ENCODE measurements at regions not wholly inside any gene's neighbourhood (a gene's known extent, or its start where the extent isn't known, plus 50 kb on each side); places are given as distances from the start of the nearest gene placed in this dataset.

DNA sequence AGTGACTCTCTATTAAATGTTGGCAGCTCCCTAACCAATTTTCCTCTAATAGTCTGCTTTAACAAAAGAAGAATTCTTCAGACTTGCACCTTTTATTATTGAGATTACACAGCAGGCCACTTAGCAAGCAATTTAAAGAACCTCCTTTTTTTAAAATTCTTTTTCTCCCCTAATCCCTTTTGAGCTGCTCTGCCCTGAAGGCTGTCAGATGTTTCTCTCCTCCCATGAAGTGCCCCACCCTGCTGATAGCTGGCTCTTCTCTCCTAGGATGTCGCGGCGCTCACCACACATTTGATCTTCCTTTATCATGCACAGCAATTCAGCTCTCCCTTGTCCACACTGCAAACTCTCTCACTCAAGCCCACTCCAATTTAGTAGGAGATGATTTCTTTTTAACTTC, 1471.1 kb upstream of the ACO1 start:
- intact Hi-C loops (cut with DNase I) = loop anchor here in 1 of 10 donors (10.0 kb wide), 1 partner anchor 59 kb away; no protein-coding TSS in a partner anchor

GRCh38 chr9:30915451-30915850, 1469.0 kb upstream of the ACO1 start:
- Histone ChIP-seq H3K36me3 (no peaks in the 10 kb centered on the region), H3K9me3 (no peaks in the 10 kb centered on the region), H3K27me3 (no peaks in the 10 kb centered on the region), H3K27ac (no peak overlapping the region), H3K4me1 (no peaks in the 10 kb centered on the region), H3K4me3 (no peak overlapping the region)
- intact Hi-C loops (cut with DNase I) = loop anchor here in 1 of 10 donors (10.0 kb wide), 1 partner anchor 61 kb away; no protein-coding TSS in a partner anchor
- ATAC-seq (no peak), DNase-seq (no peak)
- TF ChIP-seq, protein P1, sequence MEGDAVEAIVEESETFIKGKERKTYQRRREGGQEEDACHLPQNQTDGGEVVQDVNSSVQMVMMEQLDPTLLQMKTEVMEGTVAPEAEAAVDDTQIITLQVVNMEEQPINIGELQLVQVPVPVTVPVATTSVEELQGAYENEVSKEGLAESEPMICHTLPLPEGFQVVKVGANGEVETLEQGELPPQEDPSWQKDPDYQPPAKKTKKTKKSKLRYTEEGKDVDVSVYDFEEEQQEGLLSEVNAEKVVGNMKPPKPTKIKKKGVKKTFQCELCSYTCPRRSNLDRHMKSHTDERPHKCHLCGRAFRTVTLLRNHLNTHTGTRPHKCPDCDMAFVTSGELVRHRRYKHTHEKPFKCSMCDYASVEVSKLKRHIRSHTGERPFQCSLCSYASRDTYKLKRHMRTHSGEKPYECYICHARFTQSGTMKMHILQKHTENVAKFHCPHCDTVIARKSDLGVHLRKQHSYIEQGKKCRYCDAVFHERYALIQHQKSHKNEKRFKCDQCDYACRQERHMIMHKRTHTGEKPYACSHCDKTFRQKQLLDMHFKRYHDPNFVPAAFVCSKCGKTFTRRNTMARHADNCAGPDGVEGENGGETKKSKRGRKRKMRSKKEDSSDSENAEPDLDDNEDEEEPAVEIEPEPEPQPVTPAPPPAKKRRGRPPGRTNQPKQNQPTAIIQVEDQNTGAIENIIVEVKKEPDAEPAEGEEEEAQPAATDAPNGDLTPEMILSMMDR (IDR thresholded peaks at IDR 0.05) = no peak
- TF ChIP-seq POLR2A (IDR thresholded peaks at IDR 0.05) = no peak
- 80 to 87% (median 87%) methylated on average over 4 of the region's 4 CpGs for WGBS, 4 donors

More for the DNA sequence above, 1471.1 kb upstream of the ACO1 start:
- no peaks in the 10 kb centered on the region for H3K36me3 ChIP-seq
- H3K4me3 ChIP-seq = no peak overlapping the region
- H3K27ac ChIP-seq = no peak overlapping the region
- no peak for ATAC-seq
- 32 to 37% (median 34%) methylated on average over 3 of the region's 3 CpGs for WGBS, 4 donors
- H3K9me3 ChIP-seq = peaks cover 0 to 7% (median 0%) of the 10 kb centered on the region in 12 donors
- DNase-seq = no peak
- no peaks in the 10 kb centered on the region for H3K27me3 ChIP-seq
- H3K4me1 ChIP-seq = no peaks in the 10 kb centered on the region
- no peak for TF ChIP-seq POLR2A (IDR thresholded peaks at IDR 0.05)
- TF ChIP-seq, protein P1 (IDR thresholded peaks at IDR 0.05) = no peak

GRCh38 chr9:30925126-30925525, 1459.3 kb upstream of the ACO1 start:
- Histone ChIP-seq H3K27ac (no peak overlapping the region), H3K27me3 (no peaks in the 10 kb centered on the region), H3K9me3 (no peaks in the 10 kb centered on the region), H3K4me3 (no peak overlapping the region), H3K36me3 (no peaks in the 10 kb centered on the region), H3K4me1 (no peaks in the 10 kb centered on the region)
- no peak for ATAC-seq
- no peak for TF ChIP-seq POLR2A (IDR thresholded peaks at IDR 0.05)
- TF ChIP-seq, protein P1 (IDR thresholded peaks at IDR 0.05) = no peak
- no peak for DNase-seq
- 59 to 66% (median 65%) methylated on average over 5 of the region's 5 CpGs for WGBS, 4 donors
- intact Hi-C loops (cut with DNase I) = no loop called here

DNA sequence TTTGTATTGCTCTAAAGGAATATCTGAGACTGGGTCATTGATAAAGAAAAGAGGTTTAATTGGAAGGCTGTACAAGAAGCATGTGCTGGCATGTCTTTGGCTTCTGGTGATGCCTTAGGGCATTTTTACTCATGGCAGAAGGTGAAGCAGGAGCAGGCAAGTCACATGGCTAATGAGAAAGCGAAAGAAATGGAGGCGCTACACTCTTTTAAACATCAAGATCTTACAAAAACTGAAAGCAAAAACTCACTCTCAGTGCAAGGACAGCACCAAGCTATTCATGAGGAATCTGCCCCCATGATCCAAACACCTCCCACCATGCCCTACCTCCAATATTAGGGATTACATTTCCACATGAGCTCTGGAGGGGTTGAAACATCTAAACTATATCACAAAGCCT, 1458.8 kb upstream of the ACO1 start:
- DNase-seq (no peak), ATAC-seq (no peak)
- WGBS, 4 donors = 86 to 96% (median 93%) methylated on average over 2 of the region's 2 CpGs
- no peaks in the 10 kb centered on the region for H3K27me3 ChIP-seq
- intact Hi-C loops (cut with DNase I) = no loop called here
- H3K4me1 ChIP-seq = no peaks in the 10 kb centered on the region
- H3K27ac ChIP-seq = no peak overlapping the region
- H3K9me3 ChIP-seq = no peaks in the 10 kb centered on the region
- no peaks in the 10 kb centered on the region for H3K36me3 ChIP-seq
- no peak overlapping the region for H3K4me3 ChIP-seq
- TF ChIP-seq, protein P1 (IDR thresholded peaks at IDR 0.05) = no peak
- no peak for TF ChIP-seq POLR2A (IDR thresholded peaks at IDR 0.05)
